ENCODE measurements at regions not wholly inside any gene's neighbourhood (a gene's known extent, or its start where the extent isn't known, plus 50 kb on each side); places are given as distances from the start of the nearest gene placed in this dataset.

DNA sequence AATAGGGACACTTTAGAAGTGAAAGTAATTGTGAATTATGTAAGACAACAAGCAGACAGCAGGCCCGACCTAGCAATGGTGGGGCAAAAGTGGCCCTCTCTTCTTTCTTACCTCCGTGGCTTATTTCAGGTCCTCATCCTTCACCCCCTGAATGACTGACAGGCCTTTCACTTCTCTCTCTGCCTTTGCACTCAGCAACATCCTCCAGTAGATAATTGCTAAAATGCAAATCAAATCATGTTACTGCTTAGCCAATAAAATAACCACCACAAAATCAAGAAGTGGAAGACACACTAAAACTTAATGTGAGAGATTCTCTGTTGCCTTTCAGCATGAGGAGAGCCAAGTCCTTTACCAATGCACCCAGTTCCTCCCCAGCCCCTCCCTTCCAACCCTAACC lies 274.6 kb upstream of the ZNF32 start:
- H3K27me3 ChIP-seq (ENCODE audit: insufficient read depth) = no peaks in the 10 kb centered on the region
- no peak overlapping the region for H3K4me2 ChIP-seq
- POLR2A ChIA-PET = no interaction called here
- no peaks in the 10 kb centered on the region for H3K9me2 ChIP-seq
- no peak overlapping the region for H3K4me3 ChIP-seq (ENCODE audit: low read depth in 2 of 2, low read length in 1 of 2)
- H3K9ac ChIP-seq = no peak overlapping the region
- DNase-seq = no peak
- 20% methylated on average over 2 of the region's 2 CpGs for WGBS (ENCODE audit: low lambda C conversion rate)
- no peak overlapping the region for H3K27ac ChIP-seq (ENCODE audit: low read depth in 2 of 2, low read length in 1 of 2)
- TF ChIP-seq RCOR1 (IDR thresholded peaks at IDR 0.05; ENCODE audit: low read length) = no peak
- TF ChIP-seq YY1 (IDR thresholded peaks at IDR 0.05; ENCODE audit: low read depth) = no peak
- TF ChIP-seq, protein P1, sequence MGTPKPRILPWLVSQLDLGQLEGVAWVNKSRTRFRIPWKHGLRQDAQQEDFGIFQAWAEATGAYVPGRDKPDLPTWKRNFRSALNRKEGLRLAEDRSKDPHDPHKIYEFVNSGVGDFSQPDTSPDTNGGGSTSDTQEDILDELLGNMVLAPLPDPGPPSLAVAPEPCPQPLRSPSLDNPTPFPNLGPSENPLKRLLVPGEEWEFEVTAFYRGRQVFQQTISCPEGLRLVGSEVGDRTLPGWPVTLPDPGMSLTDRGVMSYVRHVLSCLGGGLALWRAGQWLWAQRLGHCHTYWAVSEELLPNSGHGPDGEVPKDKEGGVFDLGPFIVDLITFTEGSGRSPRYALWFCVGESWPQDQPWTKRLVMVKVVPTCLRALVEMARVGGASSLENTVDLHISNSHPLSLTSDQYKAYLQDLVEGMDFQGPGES (IDR thresholded peaks at IDR 0.05; ENCODE audit: low read depth, low read length) = no peak
- TF ChIP-seq RFX5 (IDR thresholded peaks at IDR 0.05; ENCODE audit: low read length) = no peak
- no peak for TF ChIP-seq CHD2 (IDR thresholded peaks at IDR 0.05; ENCODE audit: low read length, partially characterized antibody)
- no peaks in the 10 kb centered on the region for H4K20me1 ChIP-seq (ENCODE audit: insufficient read depth)
- H3K79me2 ChIP-seq (ENCODE audit: insufficient read depth) = no peaks in the 10 kb centered on the region
- no peaks in the 10 kb centered on the region for H3K4me1 ChIP-seq (ENCODE audit: control insufficient read depth in 1 of 2, insufficient read depth in 2 of 2, low read depth in 1 of 2, low read length in 1 of 2)
- no peak overlapping the region for H2AFZ ChIP-seq (ENCODE audit: low read depth)
- CTCF ChIA-PET = no interaction called here
- H3K9me3 ChIP-seq = no peaks in the 10 kb centered on the region
- no peaks in the 10 kb centered on the region for H3F3A ChIP-seq (replicated peaks; ENCODE audit: insufficient read depth)
- no peaks in the 10 kb centered on the region for H3K36me3 ChIP-seq (replicated peaks in 1 of 2; ENCODE audit: control insufficient read depth in 1 of 2, insufficient read depth in 2 of 2, low read length in 1 of 2)

DNA sequence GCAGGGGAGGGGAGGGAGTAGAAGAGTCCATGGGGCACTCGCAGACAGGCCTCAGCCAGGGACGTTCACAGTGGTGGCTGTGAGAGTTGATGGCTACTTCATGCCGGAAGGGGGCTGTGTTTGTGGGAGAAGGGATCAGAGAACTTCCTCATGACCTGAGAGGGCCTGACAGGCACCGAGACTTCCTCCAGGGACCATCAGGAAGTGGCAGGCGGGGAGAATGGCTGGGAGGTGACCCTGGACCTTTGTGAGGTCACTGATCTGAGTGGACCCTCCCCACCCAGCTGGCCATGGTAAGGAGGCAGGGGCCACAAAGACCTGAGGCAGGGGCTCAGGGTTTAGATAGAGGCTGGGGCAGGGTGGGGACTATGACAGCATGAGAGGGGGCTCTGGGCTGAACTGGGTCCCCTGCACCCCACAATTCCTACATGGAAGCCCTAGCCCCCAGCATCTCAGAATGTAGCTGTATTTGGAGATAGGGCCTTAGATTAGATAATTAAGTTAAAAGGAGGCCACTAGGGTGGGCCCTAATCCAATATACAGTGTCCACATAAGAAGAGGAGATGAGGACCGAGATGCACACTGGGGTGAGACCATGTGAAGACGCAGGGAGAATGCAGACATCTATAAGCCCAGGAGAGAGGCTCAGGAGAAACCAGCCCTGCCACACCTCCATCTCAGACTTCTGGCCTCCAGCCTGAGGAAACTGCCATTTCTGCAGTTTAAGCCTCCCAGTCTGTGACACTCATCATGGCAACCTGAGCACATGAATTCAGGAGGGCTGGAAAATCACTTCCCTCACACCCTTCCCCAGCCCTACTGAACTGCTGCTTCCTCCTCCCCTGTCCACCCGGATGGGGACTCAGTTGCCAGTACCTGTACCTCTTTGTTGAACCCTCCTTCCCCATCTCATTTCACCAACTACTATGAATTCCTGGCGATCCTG lies 273.9 kb upstream of the ZNF32 start:
- no peaks in the 10 kb centered on the region for H3K27me3 ChIP-seq (ENCODE audit: insufficient read depth)
- H3F3A ChIP-seq (replicated peaks; ENCODE audit: insufficient read depth) = no peaks in the 10 kb centered on the region
- ChIA-PET CTCF (interaction anchor here (0.7 kb wide), 1 partner anchor 10 kb away, joined by 3 read pairs; no protein-coding TSS in a partner anchor), POLR2A (no interaction called here)
- H3K27ac ChIP-seq (ENCODE audit: low read depth in 2 of 2, low read length in 1 of 2) = no peak overlapping the region
- no peaks in the 10 kb centered on the region for H3K4me1 ChIP-seq (ENCODE audit: control insufficient read depth in 1 of 2, insufficient read depth in 2 of 2, low read depth in 1 of 2, low read length in 1 of 2)
- H3K36me3 ChIP-seq (replicated peaks in 1 of 2; ENCODE audit: control insufficient read depth in 1 of 2, insufficient read depth in 2 of 2, low read length in 1 of 2) = no peaks in the 10 kb centered on the region
- H3K4me2 ChIP-seq = no peak overlapping the region
- no peak overlapping the region for H2AFZ ChIP-seq (ENCODE audit: low read depth)
- 39% methylated on average over 8 of the region's 9 CpGs for WGBS (ENCODE audit: low lambda C conversion rate)
- H3K79me2 ChIP-seq (ENCODE audit: insufficient read depth) = no peaks in the 10 kb centered on the region
- DNase-seq = no peak
- no peak for TF ChIP-seq NRF1 (IDR thresholded peaks at IDR 0.05; ENCODE audit: low read depth, low read length)
- TF ChIP-seq, protein P2, sequence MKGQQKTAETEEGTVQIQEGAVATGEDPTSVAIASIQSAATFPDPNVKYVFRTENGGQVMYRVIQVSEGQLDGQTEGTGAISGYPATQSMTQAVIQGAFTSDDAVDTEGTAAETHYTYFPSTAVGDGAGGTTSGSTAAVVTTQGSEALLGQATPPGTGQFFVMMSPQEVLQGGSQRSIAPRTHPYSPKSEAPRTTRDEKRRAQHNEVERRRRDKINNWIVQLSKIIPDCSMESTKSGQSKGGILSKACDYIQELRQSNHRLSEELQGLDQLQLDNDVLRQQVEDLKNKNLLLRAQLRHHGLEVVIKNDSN (IDR thresholded peaks at IDR 0.05; ENCODE audit: borderline replicate concordance, low read depth) = no peak
- H3K9ac ChIP-seq = no peak overlapping the region
- no peaks in the 10 kb centered on the region for H3K9me2 ChIP-seq
- H3K9me3 ChIP-seq = no peaks in the 10 kb centered on the region
- no peaks in the 10 kb centered on the region for H4K20me1 ChIP-seq (ENCODE audit: insufficient read depth)
- no peak overlapping the region for H3K4me3 ChIP-seq (ENCODE audit: low read depth in 2 of 2, low read length in 1 of 2)

DNA sequence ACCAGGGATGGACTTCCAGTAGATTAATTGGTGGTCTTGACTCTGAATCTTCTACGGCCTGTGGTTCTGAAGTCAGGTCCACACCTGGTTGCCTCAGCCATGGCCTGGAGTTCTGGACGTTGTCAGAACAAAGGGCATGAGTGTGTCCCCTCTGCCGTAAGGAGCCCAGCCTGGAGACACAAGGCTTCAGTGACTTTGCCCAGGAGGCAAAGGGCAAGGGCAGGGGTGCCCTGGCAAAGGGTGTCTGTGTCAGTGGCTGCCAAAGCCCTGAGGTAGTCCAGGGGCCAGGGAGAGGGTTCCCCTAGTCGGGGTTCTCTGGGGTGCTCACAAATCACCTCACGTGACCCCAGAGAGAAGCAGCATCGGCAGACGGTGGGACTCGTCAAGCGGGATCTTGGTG lies 273.2 kb upstream of the ZNF32 start:
- Histone ChIP-seq H3K4me2 (no peak overlapping the region), H3K9me3 (no peaks in the 10 kb centered on the region), H3K27ac (ENCODE audit: low read depth in 2 of 2, low read length in 1 of 2) (no peak overlapping the region), H3K9ac (no peak overlapping the region), H3F3A (replicated peaks; ENCODE audit: insufficient read depth) (no peaks in the 10 kb centered on the region), H3K4me3 (ENCODE audit: low read depth in 2 of 2, low read length in 1 of 2) (no peak overlapping the region), H3K4me1 (ENCODE audit: control insufficient read depth in 1 of 2, insufficient read depth in 2 of 2, low read depth in 1 of 2, low read length in 1 of 2) (no peaks in the 10 kb centered on the region), H3K36me3 (replicated peaks in 1 of 2; ENCODE audit: control insufficient read depth in 1 of 2, insufficient read depth in 2 of 2, low read length in 1 of 2) (no peaks in the 10 kb centered on the region), H3K27me3 (ENCODE audit: insufficient read depth) (no peaks in the 10 kb centered on the region), H3K9me2 (no peaks in the 10 kb centered on the region), H4K20me1 (ENCODE audit: insufficient read depth) (no peaks in the 10 kb centered on the region), H2AFZ (ENCODE audit: low read depth) (no peak overlapping the region), H3K79me2 (ENCODE audit: insufficient read depth) (no peaks in the 10 kb centered on the region)
- TF ChIP-seq, protein P3, sequence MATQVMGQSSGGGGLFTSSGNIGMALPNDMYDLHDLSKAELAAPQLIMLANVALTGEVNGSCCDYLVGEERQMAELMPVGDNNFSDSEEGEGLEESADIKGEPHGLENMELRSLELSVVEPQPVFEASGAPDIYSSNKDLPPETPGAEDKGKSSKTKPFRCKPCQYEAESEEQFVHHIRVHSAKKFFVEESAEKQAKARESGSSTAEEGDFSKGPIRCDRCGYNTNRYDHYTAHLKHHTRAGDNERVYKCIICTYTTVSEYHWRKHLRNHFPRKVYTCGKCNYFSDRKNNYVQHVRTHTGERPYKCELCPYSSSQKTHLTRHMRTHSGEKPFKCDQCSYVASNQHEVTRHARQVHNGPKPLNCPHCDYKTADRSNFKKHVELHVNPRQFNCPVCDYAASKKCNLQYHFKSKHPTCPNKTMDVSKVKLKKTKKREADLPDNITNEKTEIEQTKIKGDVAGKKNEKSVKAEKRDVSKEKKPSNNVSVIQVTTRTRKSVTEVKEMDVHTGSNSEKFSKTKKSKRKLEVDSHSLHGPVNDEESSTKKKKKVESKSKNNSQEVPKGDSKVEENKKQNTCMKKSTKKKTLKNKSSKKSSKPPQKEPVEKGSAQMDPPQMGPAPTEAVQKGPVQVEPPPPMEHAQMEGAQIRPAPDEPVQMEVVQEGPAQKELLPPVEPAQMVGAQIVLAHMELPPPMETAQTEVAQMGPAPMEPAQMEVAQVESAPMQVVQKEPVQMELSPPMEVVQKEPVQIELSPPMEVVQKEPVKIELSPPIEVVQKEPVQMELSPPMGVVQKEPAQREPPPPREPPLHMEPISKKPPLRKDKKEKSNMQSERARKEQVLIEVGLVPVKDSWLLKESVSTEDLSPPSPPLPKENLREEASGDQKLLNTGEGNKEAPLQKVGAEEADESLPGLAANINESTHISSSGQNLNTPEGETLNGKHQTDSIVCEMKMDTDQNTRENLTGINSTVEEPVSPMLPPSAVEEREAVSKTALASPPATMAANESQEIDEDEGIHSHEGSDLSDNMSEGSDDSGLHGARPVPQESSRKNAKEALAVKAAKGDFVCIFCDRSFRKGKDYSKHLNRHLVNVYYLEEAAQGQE (IDR thresholded peaks at IDR 0.05; ENCODE audit: low read depth, low read length) = no peak
- TF ChIP-seq FOSL2 (IDR thresholded peaks at IDR 0.05; ENCODE audit: borderline replicate concordance, low read depth) (no peak), POLR2AphosphoS5 (IDR thresholded peaks at IDR 0.05; ENCODE audit: low read depth, low read length) (no peak)
- TF ChIP-seq, protein P4, sequence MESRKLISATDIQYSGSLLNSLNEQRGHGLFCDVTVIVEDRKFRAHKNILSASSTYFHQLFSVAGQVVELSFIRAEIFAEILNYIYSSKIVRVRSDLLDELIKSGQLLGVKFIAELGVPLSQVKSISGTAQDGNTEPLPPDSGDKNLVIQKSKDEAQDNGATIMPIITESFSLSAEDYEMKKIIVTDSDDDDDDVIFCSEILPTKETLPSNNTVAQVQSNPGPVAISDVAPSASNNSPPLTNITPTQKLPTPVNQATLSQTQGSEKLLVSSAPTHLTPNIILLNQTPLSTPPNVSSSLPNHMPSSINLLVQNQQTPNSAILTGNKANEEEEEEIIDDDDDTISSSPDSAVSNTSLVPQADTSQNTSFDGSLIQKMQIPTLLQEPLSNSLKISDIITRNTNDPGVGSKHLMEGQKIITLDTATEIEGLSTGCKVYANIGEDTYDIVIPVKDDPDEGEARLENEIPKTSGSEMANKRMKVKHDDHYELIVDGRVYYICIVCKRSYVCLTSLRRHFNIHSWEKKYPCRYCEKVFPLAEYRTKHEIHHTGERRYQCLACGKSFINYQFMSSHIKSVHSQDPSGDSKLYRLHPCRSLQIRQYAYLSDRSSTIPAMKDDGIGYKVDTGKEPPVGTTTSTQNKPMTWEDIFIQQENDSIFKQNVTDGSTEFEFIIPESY (IDR thresholded peaks at IDR 0.05; ENCODE audit: borderline replicate concordance, low read depth) = no peak
- 67% methylated on average over 7 of the region's 9 CpGs for WGBS (ENCODE audit: low lambda C conversion rate)
- ChIA-PET CTCF (interaction anchor here (0.7 kb wide), 1 partner anchor 9 kb away, joined by 3 read pairs; no protein-coding TSS in a partner anchor), POLR2A (no interaction called here)
- DNase-seq = no peak
